ENCODE measurements at regions not wholly inside any gene's neighbourhood (a gene's known extent, or its start where the extent isn't known, plus 50 kb on each side); places are given as distances from the start of the nearest gene placed in this dataset.

DNA sequence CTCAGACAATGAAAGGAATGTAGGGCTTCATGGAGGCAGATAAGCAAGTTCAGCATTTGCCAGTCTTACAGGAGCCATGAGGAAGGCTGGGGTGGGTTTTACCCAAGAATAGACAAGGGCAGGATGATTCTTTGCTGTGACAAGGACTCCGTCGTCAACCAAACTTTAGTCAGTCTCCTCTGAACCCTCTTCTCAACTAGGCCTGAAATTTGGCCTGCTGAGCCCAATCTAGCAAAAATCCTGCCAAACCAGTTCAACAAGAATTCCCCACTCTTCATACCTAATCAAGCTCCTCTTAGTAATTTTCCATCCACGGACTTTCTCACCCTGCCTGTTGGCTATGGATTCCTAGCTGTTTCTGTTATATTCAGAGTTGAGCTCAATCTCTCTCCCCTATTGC, 280.5 kb downstream of the TBL1XR1 start:
- no peaks in the 10 kb centered on the region for H3K9me3 ChIP-seq (ENCODE audit: low read depth, low read length)
- H3K4me3 ChIP-seq = no peak overlapping the region
- H3K9ac ChIP-seq (ENCODE audit: insufficient read length) = no peak overlapping the region
- no peak overlapping the region for H3K27ac ChIP-seq
- H3K36me3 ChIP-seq (ENCODE audit: insufficient read depth, low read length) = no peaks in the 10 kb centered on the region
- no peak for TF ChIP-seq EZH2 (IDR thresholded peaks at IDR 0.05)
- no peak for TF ChIP-seq FOXP2 (optimal IDR thresholded peaks at IDR 0.05; ENCODE audit: control extremely low read depth, extremely low read length, insufficient read depth)
- no peak for DNase-seq (ENCODE audit: low read depth, low spot score)

GRCh38 chr3:176914764-176915163, 282.5 kb downstream of the TBL1XR1 start:
- Histone ChIP-seq H3K36me3 (ENCODE audit: insufficient read depth, low read length) (no peaks in the 10 kb centered on the region), H3K4me3 (no peak overlapping the region), H3K9ac (ENCODE audit: insufficient read length) (no peak overlapping the region), H3K27ac (no peak overlapping the region), H3K9me3 (ENCODE audit: low read depth, low read length) (no peaks in the 10 kb centered on the region)
- TF ChIP-seq POLR2AphosphoS5 (IDR thresholded peaks at IDR 0.05; ENCODE audit: borderline replicate concordance, low read depth, low read length) (no peak), EZH2 (IDR thresholded peaks at IDR 0.05) (no peak), FOXP2 (optimal IDR thresholded peaks at IDR 0.05; ENCODE audit: control extremely low read depth, extremely low read length, insufficient read depth) (no peak)
- no peak for DNase-seq (ENCODE audit: low read depth, low spot score)

GRCh38 chr3:176911579-176911978, 285.7 kb downstream of the TBL1XR1 start:
- Histone ChIP-seq H3K4me3 (no peak overlapping the region), H3K9ac (ENCODE audit: insufficient read length) (no peak overlapping the region), H3K9me3 (ENCODE audit: low read depth, low read length) (peaks cover 2% of the 10 kb centered on the region; the same call in 1 of the 2 replicates), H3K36me3 (ENCODE audit: insufficient read depth, low read length) (no peaks in the 10 kb centered on the region), H3K27ac (no peak overlapping the region)
- TF ChIP-seq POLR2AphosphoS5 (IDR thresholded peaks at IDR 0.05; ENCODE audit: borderline replicate concordance, low read depth, low read length) = no peak
- no peak for DNase-seq (ENCODE audit: low read depth, low spot score)

DNA sequence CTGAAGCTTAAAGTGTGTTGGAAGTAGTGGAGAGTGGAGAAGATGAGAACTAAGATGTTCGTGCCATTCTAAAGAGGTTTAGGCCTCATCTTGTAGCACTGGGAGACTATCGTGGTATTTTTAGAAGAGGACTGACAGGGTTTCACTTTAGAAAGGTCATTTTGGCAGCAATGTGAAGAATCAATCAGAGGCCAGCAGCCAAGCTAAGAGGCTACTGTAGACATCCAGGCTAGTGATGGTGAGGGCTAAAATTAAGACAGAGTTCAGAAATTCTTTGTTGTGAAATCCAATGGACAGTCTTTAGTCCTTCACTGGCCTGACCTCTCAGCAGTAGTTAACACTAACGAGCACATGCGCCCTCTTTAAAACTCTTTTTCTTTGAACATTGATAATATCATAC, 288.2 kb downstream of the TBL1XR1 start:
- Histone ChIP-seq H3K27ac (no peak overlapping the region), H3K4me3 (no peak overlapping the region), H3K9ac (ENCODE audit: insufficient read length) (no peak overlapping the region), H3K9me3 (ENCODE audit: low read depth, low read length) (peaks cover 2% of the 10 kb centered on the region; the same call in 1 of the 2 replicates), H3K36me3 (ENCODE audit: insufficient read depth, low read length) (no peaks in the 10 kb centered on the region)
- no peak for DNase-seq (ENCODE audit: low read depth, low spot score)
- TF ChIP-seq EZH2 (IDR thresholded peaks at IDR 0.05) (no peak), POLR2AphosphoS5 (IDR thresholded peaks at IDR 0.05; ENCODE audit: borderline replicate concordance, low read depth, low read length) (no peak), FOXP2 (optimal IDR thresholded peaks at IDR 0.05; ENCODE audit: control extremely low read depth, extremely low read length, insufficient read depth) (no peak)

- TF ChIP-seq FOXP2 (optimal IDR thresholded peaks at IDR 0.05; ENCODE audit: control extremely low read depth, extremely low read length, insufficient read depth) (no peak), POLR2AphosphoS5 (IDR thresholded peaks at IDR 0.05; ENCODE audit: borderline replicate concordance, low read depth, low read length) (no peak), EZH2 (IDR thresholded peaks at IDR 0.05) (no peak)
- DNase-seq (ENCODE audit: low read depth, low spot score) = peak; percentile 68
Observed at GRCh38 chr3:176906046-176906905, 291.0 kb downstream of the TBL1XR1 start.

DNA sequence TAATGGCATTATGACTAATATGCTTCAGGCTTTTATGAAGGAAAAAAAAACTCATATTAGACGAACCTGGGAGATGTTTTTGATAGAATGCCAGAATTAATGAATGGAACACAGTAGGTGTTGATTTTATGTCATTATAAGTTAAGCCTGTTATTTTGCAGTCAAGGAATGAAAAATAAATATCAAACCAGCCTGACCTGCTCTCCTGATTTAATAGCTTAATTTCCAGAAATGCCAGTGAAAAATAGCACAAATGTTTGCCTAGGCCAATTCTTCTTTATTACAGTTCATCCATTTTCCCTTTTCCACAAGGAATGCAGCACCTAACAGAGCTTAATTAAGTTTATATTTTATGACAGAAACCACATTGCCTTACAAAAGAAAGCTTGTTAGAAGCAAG, 292.0 kb downstream of the TBL1XR1 start:
- H3K4me3 ChIP-seq = no peak overlapping the region
- no peak for DNase-seq (ENCODE audit: low read depth, low spot score)
- TF ChIP-seq FOXP2 (optimal IDR thresholded peaks at IDR 0.05; ENCODE audit: control extremely low read depth, extremely low read length, insufficient read depth) (no peak), EZH2 (IDR thresholded peaks at IDR 0.05) (no peak), POLR2AphosphoS5 (IDR thresholded peaks at IDR 0.05; ENCODE audit: borderline replicate concordance, low read depth, low read length) (no peak)
- H3K9me3 ChIP-seq (ENCODE audit: low read depth, low read length) = peaks cover 2% of the 10 kb centered on the region; the same call in 1 of the 2 replicates
- H3K9ac ChIP-seq (ENCODE audit: insufficient read length) = no peak overlapping the region
- no peaks in the 10 kb centered on the region for H3K36me3 ChIP-seq (ENCODE audit: insufficient read depth, low read length)
- no peak overlapping the region; the same call in 1 of the 2 replicates for H3K27ac ChIP-seq

More at GRCh38 chr3:176906046-176906905, 291.0 kb downstream of the TBL1XR1 start:
- H3K9me3 ChIP-seq (ENCODE audit: low read depth, low read length) = peaks cover 2% of the 10 kb centered on the region; the same call in 1 of the 2 replicates
- H3K4me3 ChIP-seq = no peak overlapping the region
- no peaks in the 10 kb centered on the region for H3K36me3 ChIP-seq (ENCODE audit: insufficient read depth, low read length)
- no peak overlapping the region for H3K9ac ChIP-seq (ENCODE audit: insufficient read length)
- H3K27ac ChIP-seq = 0 out of 2 replicates have a peak overlapping the region, but pooled peaks have one; percentile 22

- TF ChIP-seq FOXP2 (optimal IDR thresholded peaks at IDR 0.05; ENCODE audit: control extremely low read depth, extremely low read length, insufficient read depth) = no peak
- TF ChIP-seq EZH2 (IDR thresholded peaks at IDR 0.05) = no peak
- TF ChIP-seq POLR2AphosphoS5 (IDR thresholded peaks at IDR 0.05; ENCODE audit: borderline replicate concordance, low read depth, low read length) = no peak
- no peaks in the 10 kb centered on the region for H3K36me3 ChIP-seq (ENCODE audit: insufficient read depth, low read length)
- peaks cover 2% of the 10 kb centered on the region; the same call in 1 of the 2 replicates for H3K9me3 ChIP-seq (ENCODE audit: low read depth, low read length)
- DNase-seq (ENCODE audit: low read depth, low spot score) = no peak
- no peak overlapping the region for H3K9ac ChIP-seq (ENCODE audit: insufficient read length)
- no peak overlapping the region for H3K27ac ChIP-seq
- H3K4me3 ChIP-seq = no peak overlapping the region
Observed at GRCh38 chr3:176904506-176904905, 292.8 kb downstream of the TBL1XR1 start.

DNA sequence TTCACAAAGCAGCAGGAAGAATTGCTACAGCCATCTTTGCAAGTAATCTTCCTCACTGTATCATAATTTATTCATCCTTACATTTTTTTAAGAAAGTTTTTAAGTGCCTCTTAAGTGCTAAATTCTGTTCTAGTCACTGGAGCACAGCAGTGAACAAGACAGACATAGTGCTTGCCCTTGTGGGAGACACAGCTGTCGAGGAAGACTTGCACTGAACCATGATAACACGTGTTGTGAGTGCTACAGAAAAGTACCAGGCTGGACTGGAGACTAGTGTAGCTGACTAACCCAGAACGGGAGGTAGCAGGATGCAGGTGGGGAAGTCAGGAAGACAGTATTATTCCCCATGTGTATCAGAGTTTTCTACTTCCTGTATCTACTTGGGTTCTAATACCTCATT, 300.6 kb downstream of the TBL1XR1 start:
- Histone ChIP-seq H3K4me3 (no peak overlapping the region), H3K36me3 (ENCODE audit: insufficient read depth, low read length) (no peaks in the 10 kb centered on the region), H3K9ac (ENCODE audit: insufficient read length) (no peak overlapping the region), H3K9me3 (ENCODE audit: low read depth, low read length) (no peaks in the 10 kb centered on the region), H3K27ac (no peak overlapping the region)
- no peak for TF ChIP-seq POLR2AphosphoS5 (IDR thresholded peaks at IDR 0.05; ENCODE audit: borderline replicate concordance, low read depth, low read length)
- TF ChIP-seq EZH2 (IDR thresholded peaks at IDR 0.05) = no peak
- TF ChIP-seq FOXP2 (optimal IDR thresholded peaks at IDR 0.05; ENCODE audit: control extremely low read depth, extremely low read length, insufficient read depth) = no peak
- DNase-seq (ENCODE audit: low read depth, low spot score) = no peak
